ENCODE measurements at regions not wholly inside any gene's neighbourhood (a gene's known extent, or its start where the extent isn't known, plus 50 kb on each side); places are given as distances from the start of the nearest gene placed in this dataset.
"Not testable (repeated sequence)": the region's sequence is repeated elsewhere in the genome, so short reads cannot be mapped to it uniquely, and the experiment has no call there.

DNA sequence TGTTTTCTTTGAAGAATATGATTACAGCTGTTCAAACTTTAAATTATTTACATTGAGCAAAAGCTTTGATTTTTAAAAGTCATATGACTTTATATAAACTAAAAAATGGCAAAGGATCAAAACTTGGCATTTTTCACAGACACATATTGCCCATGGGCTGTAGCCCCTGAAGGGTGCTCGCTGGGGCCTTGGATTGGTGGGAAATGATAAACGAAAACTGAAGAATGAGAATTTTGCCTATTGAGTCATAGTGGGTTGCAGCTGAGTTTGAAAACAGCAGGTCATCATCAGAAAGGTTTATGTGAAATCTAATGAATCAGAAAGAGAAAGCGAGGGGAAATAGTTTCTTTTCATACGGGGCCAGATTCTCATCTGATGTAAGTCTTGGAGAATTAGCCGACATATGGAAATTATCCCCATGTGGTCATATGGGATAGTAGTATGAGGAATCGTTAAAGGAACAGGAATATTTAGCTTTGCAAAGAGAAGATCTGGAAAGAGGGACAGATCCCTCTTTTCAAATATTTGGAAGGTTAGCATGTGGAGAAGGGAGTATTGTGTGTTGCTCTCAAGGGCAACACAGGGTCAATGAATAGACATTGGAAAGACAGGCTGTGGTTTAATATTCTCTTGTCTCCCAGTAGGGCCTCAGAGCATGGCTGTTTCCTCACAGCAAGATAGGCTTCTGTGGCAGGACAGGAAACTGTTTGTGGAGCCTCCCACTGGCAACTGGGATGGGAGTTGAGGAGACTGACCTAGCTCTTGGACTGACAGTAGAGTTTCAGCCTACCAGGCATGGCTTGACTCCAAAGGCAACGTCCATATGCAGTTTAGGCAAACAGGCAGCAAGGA, 119.0 kb downstream of the FZD1 start:
- Histone ChIP-seq H3K9me3 (no peaks in the 10 kb centered on the region), H3K27ac (no peak overlapping the region), H3K27me3 (no peaks in the 10 kb centered on the region), H3K36me3 (ENCODE audit: low read depth, missing control alignments) (no peaks in the 10 kb centered on the region), H3K4me1 (no peaks in the 10 kb centered on the region), H3K4me3 (no peak overlapping the region)
- TF ChIP-seq, protein P1, sequence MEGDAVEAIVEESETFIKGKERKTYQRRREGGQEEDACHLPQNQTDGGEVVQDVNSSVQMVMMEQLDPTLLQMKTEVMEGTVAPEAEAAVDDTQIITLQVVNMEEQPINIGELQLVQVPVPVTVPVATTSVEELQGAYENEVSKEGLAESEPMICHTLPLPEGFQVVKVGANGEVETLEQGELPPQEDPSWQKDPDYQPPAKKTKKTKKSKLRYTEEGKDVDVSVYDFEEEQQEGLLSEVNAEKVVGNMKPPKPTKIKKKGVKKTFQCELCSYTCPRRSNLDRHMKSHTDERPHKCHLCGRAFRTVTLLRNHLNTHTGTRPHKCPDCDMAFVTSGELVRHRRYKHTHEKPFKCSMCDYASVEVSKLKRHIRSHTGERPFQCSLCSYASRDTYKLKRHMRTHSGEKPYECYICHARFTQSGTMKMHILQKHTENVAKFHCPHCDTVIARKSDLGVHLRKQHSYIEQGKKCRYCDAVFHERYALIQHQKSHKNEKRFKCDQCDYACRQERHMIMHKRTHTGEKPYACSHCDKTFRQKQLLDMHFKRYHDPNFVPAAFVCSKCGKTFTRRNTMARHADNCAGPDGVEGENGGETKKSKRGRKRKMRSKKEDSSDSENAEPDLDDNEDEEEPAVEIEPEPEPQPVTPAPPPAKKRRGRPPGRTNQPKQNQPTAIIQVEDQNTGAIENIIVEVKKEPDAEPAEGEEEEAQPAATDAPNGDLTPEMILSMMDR (IDR thresholded peaks at IDR 0.05): no peak
- no peak for TF ChIP-seq POLR2A (IDR thresholded peaks at IDR 0.05)
- 91 to 93% methylated on average over 7 of the region's 7 CpGs for whole genome bisulfite sequencing, 2 donors
- DNase-seq: no peak
- intact Hi-C loops (cut with DNase I; ENCODE audit: low total_unique reads): no loop called here

DNA sequence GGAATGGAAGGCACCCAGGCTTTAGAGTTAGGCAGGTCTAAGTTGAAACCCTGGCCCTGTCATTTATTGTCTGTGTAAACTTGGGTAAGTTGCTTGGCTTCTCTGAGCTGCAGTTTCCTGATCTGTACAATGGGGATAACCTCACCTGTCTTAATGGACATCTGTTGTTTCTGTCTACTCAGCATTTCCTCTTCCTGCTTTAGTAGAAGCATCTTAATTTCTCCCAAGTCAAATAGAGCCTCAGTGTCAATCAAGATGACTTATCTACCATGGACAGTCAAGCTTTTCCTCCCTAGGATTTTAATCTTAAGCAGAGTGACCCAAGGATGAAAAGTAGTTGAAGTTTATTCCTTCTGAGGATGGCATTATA, 119.7 kb downstream of the FZD1 start:
- H3K27ac ChIP-seq: no peak overlapping the region
- H3K4me1 ChIP-seq: no peaks in the 10 kb centered on the region
- no peaks in the 10 kb centered on the region for H3K36me3 ChIP-seq (ENCODE audit: low read depth, missing control alignments)
- H3K27me3 ChIP-seq: no peaks in the 10 kb centered on the region
- H3K4me3 ChIP-seq: no peak overlapping the region
- intact Hi-C loops (cut with DNase I; ENCODE audit: low total_unique reads): no loop called here
- no peaks in the 10 kb centered on the region for H3K9me3 ChIP-seq
- TF ChIP-seq POLR2A (IDR thresholded peaks at IDR 0.05): no peak
- TF ChIP-seq, protein P1 (IDR thresholded peaks at IDR 0.05): no peak
- DNase-seq: no peak

GRCh38 chr7:91394757-91395156, 130.5 kb downstream of the FZD1 start:
- intact Hi-C loops (cut with DNase I; ENCODE audit: low total_unique reads); H3K9me3 ChIP-seq; H3K4me1 ChIP-seq; H3K4me3 ChIP-seq; H3K36me3 ChIP-seq (ENCODE audit: low read depth, missing control alignments); DNase-seq; H3K27me3 ChIP-seq; H3K27ac ChIP-seq: not testable (repeated sequence)
- WGBS, 2 donors: 88% methylated on average over 7 of the region's 7 CpGs; no CpG with 5 or more reads in 1 of the 2 donors

- H3K9me3 ChIP-seq; H3K27ac ChIP-seq; DNase-seq; H3K27me3 ChIP-seq; H3K4me3 ChIP-seq; intact Hi-C loops (cut with DNase I; ENCODE audit: low total_unique reads); H3K4me1 ChIP-seq; H3K36me3 ChIP-seq (ENCODE audit: low read depth, missing control alignments): not testable (repeated sequence)
- WGBS, 2 donors: 64 to 94% methylated on average over 10 of the region's 10 CpGs
These were observed 131.1 kb downstream of the FZD1 start for GRCh38 chr7:91395313-91395712.

DNA sequence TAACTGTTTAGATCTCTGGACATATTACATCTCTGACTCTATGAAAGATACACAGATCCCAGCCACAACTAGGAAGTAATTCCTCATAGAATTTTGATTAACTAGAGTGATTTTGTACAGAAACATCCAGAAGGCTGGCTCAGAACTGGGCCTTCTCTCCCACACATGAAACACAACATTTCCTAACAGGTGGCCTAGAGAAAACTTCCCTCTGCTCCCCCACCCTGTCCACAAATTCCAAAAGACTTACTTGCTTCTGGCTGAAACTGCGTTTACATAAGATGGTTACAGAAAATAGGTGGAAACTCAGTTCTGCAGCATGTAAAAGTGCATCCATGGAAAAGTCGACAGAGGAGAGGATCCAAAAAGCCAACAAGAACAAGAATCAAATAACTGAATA, 132.9 kb downstream of the FZD1 start:
- no peak for TF ChIP-seq POLR2A (IDR thresholded peaks at IDR 0.05)
- TF ChIP-seq, protein P1 (IDR thresholded peaks at IDR 0.05): no peak
- no peaks in the 10 kb centered on the region for H3K27me3 ChIP-seq
- no peak overlapping the region for H3K27ac ChIP-seq
- no peaks in the 10 kb centered on the region for H3K36me3 ChIP-seq (ENCODE audit: low read depth, missing control alignments)
- no peaks in the 10 kb centered on the region for H3K9me3 ChIP-seq
- no peaks in the 10 kb centered on the region for H3K4me1 ChIP-seq
- WGBS, 2 donors: 76 to 88% methylated on average over 2 of the region's 2 CpGs
- H3K4me3 ChIP-seq: no peak overlapping the region
- intact Hi-C loops (cut with DNase I; ENCODE audit: low total_unique reads): no loop called here
- DNase-seq: no peak

- intact Hi-C loops (cut with DNase I; ENCODE audit: low total_unique reads): no loop called here
- Histone ChIP-seq H3K4me1 (no peaks in the 10 kb centered on the region), H3K9me3 (no peaks in the 10 kb centered on the region), H3K27me3 (no peaks in the 10 kb centered on the region), H3K27ac (no peak overlapping the region), H3K36me3 (ENCODE audit: low read depth, missing control alignments) (no peaks in the 10 kb centered on the region), H3K4me3 (no peak overlapping the region)
- 49 to 66% methylated on average over 2 of the region's 2 CpGs for WGBS, 2 donors
- no peak for DNase-seq
- TF ChIP-seq POLR2A (IDR thresholded peaks at IDR 0.05): no peak
- TF ChIP-seq, protein P1 (IDR thresholded peaks at IDR 0.05): no peak
These were observed 133.4 kb downstream of the FZD1 start for GRCh38 chr7:91397612-91398011.
